HG03095 (cell line): ENCODE measurements at regions not wholly inside any gene's neighbourhood (a gene's known extent, or its start where the extent isn't known, plus 50 kb on each side); places are given as distances from the start of the nearest gene placed in this dataset.
"Not testable (repeated sequence)": the region's sequence is repeated elsewhere in the genome, so short reads cannot be mapped to it uniquely, and the experiment has no call there.

ENCODE experiments used
- ATAC-seq: cut with Tn5 transposase; IDR thresholded peaks from one replicate; pipeline ENCODE4 v1.9.1; 2021; ENCODE audit warnings: moderate library complexity; ENCODE audit not compliant: unreplicated experiment

DNA sequence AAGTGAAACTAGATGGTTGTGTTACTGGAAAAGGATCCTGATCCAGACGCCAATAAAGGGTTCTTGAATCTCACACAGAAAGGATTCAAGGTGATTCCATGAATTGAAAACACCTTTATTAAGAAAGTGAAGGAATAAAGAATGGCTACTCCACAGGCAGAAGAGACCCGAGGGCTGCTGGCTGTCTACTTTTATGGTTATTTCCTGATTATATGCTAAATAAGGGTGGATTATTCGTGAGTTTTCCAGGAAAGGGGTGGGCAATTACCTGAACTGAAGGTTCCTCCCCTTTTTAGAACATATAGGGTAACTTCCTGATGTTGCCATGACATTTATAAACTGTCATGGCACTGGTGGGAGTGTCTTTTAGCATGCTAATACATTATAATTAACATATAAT, 50.9 kb upstream of the WARS2 start:
- no peak for ATAC-seq

- ATAC-seq = no peak
These were observed 63.9 kb upstream of the WARS2 start for GRCh38 chr1:119204197-119204960.

GRCh38 chr1:119204961-119205357, 64.5 kb upstream of the WARS2 start:
- no peak for ATAC-seq

- no peak for ATAC-seq
These were observed 68.6 kb upstream of the WARS2 start for GRCh38 chr1:119209061-119209460.

GRCh38 chr1:119209596-119210295, 69.3 kb upstream of the WARS2 start:
- no peak for ATAC-seq

DNA sequence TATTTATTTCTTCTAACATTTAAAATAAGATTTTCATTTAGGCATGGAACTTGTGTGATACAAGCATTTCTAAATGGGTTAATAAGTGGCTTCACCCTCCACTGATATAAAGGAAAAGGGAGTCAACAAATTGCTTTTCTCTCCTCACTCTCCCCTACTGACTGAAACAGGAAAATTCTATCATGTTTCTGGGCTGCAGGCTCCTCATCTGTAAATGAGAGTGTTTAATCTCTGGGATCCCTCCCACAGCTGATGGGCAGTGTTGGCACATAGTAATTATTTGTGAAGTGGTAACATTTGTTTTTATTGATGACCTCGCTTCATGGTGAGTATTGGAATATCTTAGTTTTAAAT, 69.8 kb upstream of the WARS2 start:
- ATAC-seq = no peak

GRCh38 chr1:119213213-119213612, 72.8 kb upstream of the WARS2 start:
- ATAC-seq = not testable (repeated sequence)

GRCh38 chr1:119214961-119215360, 74.5 kb upstream of the WARS2 start:
- ATAC-seq = not testable (repeated sequence)

- no peak for ATAC-seq
These were observed 76.9 kb upstream of the WARS2 start for GRCh38 chr1:119217309-119217828.

- no peak for ATAC-seq
These were observed 79.3 kb upstream of the WARS2 start for GRCh38 chr1:119219711-119220110.

- no peak for ATAC-seq
These were observed 80.5 kb upstream of the WARS2 start for GRCh38 chr1:119220991-119221390.

DNA sequence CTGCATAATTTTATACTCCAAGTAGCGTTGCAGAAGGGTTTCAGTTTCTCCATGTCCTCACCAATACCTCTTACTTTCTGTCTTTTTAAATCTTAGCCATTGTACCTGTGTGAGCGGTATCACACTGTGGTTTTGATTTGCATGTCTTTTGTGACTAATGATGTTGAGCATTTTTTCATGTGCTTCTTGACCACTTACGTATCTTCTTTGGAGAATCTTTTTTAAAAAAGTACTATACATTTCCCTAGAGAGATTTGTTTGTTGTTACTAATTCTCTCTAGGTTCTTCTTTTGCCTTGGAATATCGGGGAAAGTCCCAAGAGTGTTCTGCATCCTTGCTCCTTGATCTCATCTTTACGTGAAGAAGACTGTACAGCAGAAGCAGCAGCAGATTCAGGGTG, 81.8 kb upstream of the WARS2 start:
- no peak for ATAC-seq

DNA sequence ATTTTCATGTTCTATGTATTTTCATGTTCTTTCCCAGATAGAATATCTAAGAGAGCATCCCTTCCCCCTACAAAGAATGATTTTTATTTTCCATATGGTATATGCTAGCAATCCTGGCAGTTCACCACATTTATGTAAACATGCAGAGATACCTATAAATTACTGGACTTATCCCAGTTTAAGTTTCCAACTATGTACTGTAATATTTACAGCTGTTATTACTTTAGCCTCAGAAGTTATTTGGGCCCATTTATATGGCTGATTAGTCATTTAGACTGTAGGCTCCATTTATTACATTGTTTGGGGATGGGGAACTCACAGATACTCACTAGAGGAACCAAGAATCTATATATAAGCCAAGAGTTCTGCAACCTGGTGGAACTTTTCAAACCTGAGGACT, 84.8 kb upstream of the WARS2 start:
- no peak for ATAC-seq

DNA sequence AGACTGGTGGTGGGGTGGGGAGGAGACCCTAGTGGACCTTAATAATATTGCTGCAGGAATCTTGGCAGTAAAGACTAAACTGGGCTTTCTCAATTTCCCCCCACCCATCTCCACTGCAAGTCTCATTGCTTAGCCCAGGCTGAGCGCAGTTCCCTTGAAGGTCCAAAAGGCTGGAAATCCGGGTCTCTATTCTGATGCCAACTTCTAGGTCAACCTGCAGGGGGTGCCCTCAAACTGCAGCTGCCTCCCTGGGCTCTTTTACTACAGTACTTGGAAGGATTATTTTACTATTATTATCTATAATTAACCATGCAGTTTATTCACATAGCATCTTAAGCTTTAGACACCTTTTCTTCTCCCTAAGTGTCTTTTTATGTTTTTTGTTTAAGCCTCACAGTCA, 85.4 kb upstream of the WARS2 start:
- no peak for ATAC-seq

DNA sequence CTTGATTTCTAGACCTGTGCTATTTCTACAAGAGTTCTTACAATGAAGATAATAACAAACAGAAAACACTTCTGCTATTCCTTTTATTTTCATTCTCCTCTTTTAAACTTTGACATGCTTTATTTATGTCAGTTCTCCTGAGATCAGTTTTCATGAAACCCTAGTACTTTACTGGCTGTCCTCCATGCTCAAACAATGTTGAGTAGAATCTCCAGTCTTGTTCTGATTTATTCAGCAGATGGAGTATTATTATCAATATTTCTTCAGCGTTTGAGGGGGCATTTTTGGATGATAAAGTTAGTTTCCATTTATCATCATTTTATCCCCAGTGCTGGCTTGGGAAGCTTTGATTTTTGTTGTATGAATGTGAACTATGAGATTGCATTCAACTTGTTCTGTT, 85.9 kb upstream of the WARS2 start:
- ATAC-seq = no peak

GRCh38 chr1:119226913-119227312, 86.5 kb upstream of the WARS2 start:
- no peak for ATAC-seq

DNA sequence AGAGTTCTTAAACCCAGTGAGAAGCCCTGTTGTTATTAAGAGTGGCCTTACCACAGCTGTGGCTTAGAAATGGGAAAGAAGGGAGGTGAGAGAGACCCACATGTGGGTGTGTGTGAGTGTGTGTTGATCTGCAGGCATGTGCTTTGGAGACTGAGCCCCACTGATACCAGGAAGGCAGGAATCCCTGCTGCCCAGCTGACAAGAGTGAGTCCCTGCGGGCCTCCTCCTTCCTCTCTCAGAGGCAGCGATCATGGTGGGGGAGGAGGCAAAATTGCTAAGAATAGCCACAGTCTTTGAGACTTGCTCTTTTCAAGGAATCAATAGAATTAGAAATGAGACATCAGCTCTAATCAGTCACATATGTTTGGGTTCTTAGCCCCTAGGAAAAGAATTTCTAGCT, 87.0 kb upstream of the WARS2 start:
- no peak for ATAC-seq

DNA sequence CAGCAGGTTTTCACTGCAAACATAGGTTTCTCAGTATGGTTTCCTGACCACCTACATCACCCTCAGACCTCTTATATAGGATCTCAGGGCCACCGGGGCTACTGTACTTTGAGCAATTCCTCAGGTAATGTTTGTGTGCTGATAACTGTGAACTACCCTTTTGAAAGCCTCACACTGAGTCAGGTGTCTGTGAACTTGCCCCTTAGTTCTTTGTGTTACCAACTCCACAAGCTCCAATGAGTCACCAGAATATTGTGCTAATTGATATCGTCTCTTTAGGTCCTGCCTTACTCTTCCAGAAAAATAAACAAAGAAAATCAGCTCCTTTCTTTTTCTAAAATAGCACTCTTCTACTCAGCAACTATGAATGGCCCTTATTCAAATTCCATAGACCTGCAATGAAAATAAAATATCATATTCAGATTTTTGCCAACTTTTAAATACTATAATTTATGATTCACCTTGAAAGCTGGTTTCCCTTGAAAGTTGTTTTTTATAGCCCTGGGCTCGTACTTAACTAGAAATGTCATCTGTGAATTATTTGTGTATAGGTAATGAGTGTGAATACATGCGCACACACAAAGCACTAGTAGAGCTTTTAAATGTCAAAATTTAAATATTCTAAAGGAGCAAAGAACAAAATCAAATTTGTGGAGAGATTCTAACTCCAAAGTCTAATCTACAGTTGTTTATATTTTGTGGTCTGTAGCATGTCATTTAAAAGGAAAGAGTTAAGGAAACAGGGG, 88.1 kb upstream of the WARS2 start:
- no peak for ATAC-seq

DNA sequence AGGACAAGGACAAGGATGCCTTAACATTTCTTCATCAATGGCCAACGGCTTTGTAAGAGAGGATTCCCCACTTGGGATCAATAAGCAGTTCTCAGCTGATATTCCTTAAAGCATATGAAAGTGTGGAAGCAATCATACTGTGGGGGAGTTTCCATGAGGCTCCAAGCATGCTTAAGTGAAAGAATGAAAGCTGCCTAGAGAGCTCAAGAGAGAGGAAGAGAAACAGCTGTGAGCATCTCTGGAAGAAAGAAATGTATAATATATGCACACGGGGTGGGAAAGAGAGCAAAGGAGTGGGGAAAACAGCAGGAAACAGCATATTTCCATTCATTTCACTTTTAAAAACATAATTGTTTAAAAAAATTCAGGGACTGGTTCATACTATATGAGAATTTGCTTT, 94.7 kb upstream of the WARS2 start:
- no peak for ATAC-seq

GRCh38 chr1:119245881-119246280, 105.4 kb upstream of the WARS2 start:
- no peak for ATAC-seq

GRCh38 chr1:119249283-119249682, 108.8 kb upstream of the WARS2 start:
- no peak for ATAC-seq

DNA sequence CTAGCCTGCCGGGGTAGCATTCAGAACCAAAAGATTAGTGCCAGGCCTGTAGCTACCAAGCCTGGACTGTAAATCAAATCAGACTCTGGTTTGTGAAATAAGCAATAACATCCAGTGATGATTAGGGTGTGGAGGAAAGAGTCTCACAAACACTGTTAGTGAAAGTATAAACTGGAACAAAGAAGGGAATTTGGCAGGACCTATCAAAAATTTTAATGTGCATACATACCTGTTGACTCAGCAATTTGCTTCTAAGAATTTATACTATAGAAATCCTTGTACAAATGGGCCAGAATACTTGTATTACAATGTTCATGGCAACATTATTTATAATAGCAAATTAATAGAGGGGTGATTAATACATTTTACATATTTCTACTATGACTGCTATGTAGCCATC, 109.8 kb upstream of the WARS2 start:
- ATAC-seq = no peak
